ENCODE measurements at regions not wholly inside any gene's neighbourhood (a gene's known extent, or its start where the extent isn't known, plus 50 kb on each side); places are given as distances from the start of the nearest gene placed in this dataset.

- no peak for DNase-seq
Measured at GRCh38 chr22:47582067-47582466, 819.6 kb downstream of the TBC1D22A start.

- no peak for DNase-seq
Measured at GRCh38 chr22:47580121-47580520, 817.7 kb downstream of the TBC1D22A start.

GRCh38 chr22:47576908-47577307, 814.5 kb downstream of the TBC1D22A start:
- DNase-seq, result no peak

GRCh38 chr22:47575291-47575690, 812.8 kb downstream of the TBC1D22A start:
- no peak for DNase-seq

GRCh38 chr22:47574556-47574955, 812.1 kb downstream of the TBC1D22A start:
- no peak for DNase-seq

- no peak for DNase-seq
Measured at GRCh38 chr22:47573141-47573540, 810.7 kb downstream of the TBC1D22A start.

GRCh38 chr22:47572443-47572842, 810.0 kb downstream of the TBC1D22A start:
- DNase-seq, result no peak

- DNase-seq, result no peak
Measured at GRCh38 chr22:47571616-47572015, 809.2 kb downstream of the TBC1D22A start.

- no peak for DNase-seq
Measured at GRCh38 chr22:47570851-47571250, 808.4 kb downstream of the TBC1D22A start.

GRCh38 chr22:47570300-47570685, 807.8 kb downstream of the TBC1D22A start:
- DNase-seq, result no peak

- no peak for DNase-seq
Measured at GRCh38 chr22:47569389-47570299, 807.2 kb downstream of the TBC1D22A start.

GRCh38 chr22:47568700-47569099, 806.2 kb downstream of the TBC1D22A start:
- no peak for DNase-seq

- no peak for DNase-seq
Measured at GRCh38 chr22:47567126-47568090, 805.0 kb downstream of the TBC1D22A start.

- no peak for DNase-seq
Measured at GRCh38 chr22:47566491-47566890, 804.0 kb downstream of the TBC1D22A start.

GRCh38 chr22:47565607-47566006, 803.2 kb downstream of the TBC1D22A start:
- no peak for DNase-seq

- DNase-seq, result no peak
Measured at GRCh38 chr22:47564651-47565434, 802.4 kb downstream of the TBC1D22A start.

GRCh38 chr22:47564158-47564450, 801.7 kb downstream of the TBC1D22A start:
- no peak for DNase-seq

- DNase-seq, result no peak
Measured at GRCh38 chr22:47563406-47564157, 801.1 kb downstream of the TBC1D22A start.

- no peak for DNase-seq
Measured at GRCh38 chr22:47561766-47562165, 799.3 kb downstream of the TBC1D22A start.

- DNase-seq, result no peak
Measured at GRCh38 chr22:47561115-47561675, 798.7 kb downstream of the TBC1D22A start.

GRCh38 chr22:47558828-47559700, 796.6 kb downstream of the TBC1D22A start:
- DNase-seq, result no peak
